ENCODE measurements at regions not wholly inside any gene's neighbourhood (a gene's known extent, or its start where the extent isn't known, plus 50 kb on each side); places are given as distances from the start of the nearest gene placed in this dataset.
"Not testable (repeated sequence)": the region's sequence is repeated elsewhere in the genome, so short reads cannot be mapped to it uniquely, and the experiment has no call there.

DNA sequence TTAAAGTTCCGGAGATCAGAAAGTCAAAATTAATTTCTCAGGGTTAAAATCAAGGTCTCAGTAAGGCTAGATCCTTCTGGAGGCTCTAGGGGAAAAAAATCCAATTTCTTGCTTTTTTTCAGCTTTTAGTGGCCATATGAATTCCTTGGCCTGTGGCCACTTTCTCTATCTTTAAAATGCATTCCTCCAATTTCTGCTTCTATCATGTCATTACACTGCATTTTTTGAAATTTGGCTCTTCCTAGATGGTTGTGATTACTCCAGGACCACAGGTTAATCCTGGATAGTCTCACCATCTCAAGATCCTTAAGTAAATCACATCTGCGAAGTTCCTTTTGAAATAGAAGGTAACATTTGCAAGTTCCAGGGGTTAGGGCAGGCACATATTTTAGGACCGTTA is 1294.9 kb upstream of the CITED2 start:
- no peak for DNase-seq (ENCODE audit: low spot score)

DNA sequence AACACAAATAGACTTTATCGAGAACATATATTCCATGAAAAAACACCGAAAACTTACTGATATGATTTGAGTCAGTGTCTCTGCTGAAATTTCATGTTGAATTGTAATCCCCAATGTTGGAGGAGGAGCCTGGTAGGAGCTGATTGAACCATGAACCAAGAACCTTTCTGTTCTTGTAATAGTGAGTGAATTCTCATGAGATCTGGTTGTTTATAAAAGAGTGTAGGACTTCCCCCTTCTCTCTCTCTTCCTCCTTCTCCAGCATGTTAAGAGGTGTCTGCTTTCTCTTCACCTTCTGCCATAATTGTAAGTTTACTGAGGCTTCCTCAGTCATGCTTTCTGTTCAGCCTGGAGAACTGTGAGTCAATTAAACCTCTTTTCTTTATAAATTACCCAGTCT is 1289.3 kb upstream of the CITED2 start:
- no peak for DNase-seq (ENCODE audit: low spot score)

DNA sequence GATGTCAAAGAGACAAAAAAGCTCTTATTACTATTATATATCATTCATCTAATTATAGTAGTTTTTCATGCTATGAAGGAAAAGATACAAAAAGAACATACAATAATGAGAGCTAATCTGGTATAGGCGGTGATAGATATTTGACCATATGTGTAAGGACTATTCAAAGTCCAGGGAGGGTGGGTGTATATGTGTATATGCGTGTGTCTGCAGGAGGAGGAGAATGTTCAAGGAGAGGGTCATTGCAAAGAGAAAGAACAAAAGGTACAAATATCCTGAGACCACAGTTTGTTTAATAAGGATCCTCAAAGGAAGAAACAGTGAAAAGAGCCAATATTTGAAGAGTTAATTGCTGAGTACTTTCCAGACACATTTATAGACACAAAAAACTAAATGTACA is 1288.6 kb upstream of the CITED2 start:
- DNase-seq (ENCODE audit: low spot score) = no peak

DNA sequence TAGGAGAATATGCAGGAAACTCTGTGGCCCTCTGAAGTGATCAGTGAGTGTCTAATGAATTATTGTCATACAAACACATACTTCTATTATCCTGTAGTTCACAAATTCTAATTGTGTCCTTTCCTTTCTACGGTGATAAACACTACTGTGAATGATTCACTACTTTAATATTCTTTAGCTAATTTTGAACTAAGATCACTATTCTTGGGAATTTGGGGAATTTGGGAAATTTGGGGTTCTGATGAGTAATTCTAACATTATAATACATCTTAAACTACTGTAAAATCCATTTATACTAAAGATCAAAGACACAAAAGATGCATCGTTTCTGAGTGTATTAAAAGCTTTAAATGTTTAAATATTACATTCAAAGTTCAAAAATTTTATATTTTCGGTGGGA is 1287.2 kb upstream of the CITED2 start:
- no peak for DNase-seq (ENCODE audit: low spot score)

DNA sequence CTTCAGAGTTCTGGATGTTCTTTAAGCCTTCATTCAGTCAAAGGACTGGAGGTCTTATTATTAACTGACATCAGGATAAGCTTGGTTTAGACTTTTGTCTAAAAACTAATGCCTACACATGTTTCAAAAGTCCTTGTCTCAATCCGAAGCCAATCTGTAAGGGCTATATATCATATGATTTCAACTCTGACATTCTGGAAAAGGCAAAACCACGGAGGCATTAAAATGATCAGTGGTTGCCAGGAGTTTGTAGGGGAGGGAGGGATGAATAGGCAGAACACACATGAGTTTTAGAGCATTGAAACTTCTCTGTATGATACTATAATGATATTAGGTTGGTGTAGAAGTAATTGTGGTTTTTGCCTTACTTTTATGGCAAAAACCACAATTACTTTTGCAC is 1285.8 kb upstream of the CITED2 start:
- DNase-seq (ENCODE audit: low spot score) = no peak

DNA sequence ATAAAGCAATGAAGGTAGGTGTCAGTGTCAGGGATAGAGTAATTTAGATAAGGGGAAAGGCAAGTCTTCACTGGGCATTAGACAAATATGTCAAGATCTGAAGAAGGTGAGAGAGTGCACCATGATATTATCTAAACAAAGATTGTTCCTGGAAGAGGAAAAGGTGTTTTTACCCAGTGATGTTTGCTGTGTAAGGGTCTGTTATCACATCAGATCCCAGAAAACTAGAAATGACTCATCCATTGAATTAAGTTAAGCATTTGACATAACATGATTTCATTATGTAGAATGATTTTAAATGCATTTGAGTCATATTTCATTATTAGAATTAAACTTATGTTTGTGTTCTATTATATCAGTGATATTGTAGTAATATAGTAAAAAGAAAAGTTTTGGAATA is 1279.5 kb upstream of the CITED2 start:
- DNase-seq (ENCODE audit: low spot score) = no peak

DNA sequence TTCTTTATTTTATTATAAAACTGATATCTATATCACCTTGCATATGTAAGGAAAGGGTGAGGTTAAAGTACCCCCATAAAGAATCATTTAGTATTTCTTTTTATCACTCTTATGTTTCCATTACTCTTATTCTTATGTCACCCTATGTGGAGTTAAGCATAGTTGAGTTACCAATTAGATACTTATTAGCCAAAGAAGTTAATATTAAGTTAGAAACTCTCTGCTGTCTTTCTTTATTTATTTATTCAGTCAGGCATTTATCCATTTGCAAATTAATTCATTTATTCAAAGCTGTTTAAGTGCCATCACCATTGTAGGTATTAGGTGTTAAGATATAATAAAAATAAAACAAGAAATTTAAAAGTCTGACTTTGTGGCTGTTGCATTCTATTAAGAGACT is 1279.1 kb upstream of the CITED2 start:
- no peak for DNase-seq (ENCODE audit: low spot score)

DNA sequence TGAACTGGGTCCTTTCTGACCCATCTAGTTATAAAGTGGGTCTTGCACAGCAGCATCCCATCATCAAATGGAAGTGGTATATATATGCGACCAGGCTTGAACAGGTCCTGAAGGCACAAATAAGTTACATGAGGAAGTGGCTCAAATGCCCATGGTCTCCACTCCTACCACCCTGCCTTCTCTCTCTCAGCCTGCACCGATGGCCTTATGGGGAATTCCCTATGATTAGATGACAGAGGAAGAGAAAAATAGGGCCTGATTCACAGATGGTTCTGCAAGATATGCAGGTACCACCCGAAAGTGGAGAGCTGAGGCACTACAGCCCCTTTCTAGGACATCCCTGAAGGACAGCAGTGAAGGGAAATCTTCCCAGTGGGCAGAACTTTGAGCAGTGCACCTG is 1275.1 kb upstream of the CITED2 start:
- not testable (repeated sequence) for DNase-seq (ENCODE audit: low spot score)

DNA sequence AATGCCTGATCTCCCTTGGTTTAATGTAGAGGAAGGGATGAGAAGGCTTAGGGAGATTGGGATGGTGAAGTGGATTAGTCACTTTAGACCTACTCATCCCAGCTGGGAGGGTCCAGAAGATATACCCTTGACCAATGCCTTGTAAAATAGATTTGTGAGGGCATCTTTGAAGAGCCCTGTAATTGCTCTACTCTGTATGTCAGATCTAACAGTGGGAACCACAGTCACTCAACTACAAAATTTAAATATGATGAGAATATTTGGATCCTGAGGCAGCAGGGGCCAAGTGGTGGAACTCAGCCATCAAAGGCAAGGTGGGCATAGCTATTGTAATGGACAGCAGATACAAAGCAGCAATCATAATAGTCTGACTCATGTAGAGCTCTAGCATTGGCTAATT is 1272.9 kb upstream of the CITED2 start:
- not testable (repeated sequence) for DNase-seq (ENCODE audit: low spot score)

DNA sequence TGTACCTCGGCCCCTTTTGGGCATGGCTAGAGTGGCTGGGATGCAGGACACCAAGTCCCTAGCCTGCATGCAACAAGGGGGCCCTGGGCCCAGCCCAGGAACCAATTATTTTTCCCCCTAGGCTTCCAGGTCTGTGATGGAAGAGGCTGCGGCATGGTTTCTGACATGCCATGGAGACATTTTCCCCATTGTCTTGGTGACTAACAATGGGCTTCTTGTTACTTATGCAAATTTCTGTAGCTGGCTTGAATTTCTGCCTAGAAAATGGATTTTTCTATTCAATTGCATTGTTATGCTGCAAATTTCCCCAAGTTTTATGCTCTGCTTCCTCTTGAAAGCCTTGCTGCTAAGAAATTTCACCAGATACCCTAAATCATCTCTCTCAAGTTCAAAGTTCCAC is 1269.6 kb upstream of the CITED2 start:
- no peak for DNase-seq (ENCODE audit: low spot score)

DNA sequence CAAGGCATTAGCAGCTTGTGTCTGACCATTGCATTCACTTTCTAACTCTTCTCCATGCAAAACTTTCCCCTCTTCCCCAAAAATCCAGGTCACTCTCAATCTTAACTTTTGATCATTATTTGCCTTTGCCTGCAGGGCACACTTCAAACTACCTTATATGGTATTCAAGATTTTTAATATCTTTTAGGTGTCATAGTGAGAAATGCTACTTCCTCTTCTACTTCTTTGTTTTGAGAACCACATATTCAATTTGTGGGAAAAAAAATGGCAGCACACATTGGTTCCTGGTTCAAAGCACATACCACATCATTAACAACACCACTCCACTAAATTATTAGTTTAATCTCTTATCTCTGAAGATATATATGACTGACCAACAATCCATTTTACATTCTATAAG is 1267.0 kb upstream of the CITED2 start:
- no peak for DNase-seq (ENCODE audit: low spot score)

DNA sequence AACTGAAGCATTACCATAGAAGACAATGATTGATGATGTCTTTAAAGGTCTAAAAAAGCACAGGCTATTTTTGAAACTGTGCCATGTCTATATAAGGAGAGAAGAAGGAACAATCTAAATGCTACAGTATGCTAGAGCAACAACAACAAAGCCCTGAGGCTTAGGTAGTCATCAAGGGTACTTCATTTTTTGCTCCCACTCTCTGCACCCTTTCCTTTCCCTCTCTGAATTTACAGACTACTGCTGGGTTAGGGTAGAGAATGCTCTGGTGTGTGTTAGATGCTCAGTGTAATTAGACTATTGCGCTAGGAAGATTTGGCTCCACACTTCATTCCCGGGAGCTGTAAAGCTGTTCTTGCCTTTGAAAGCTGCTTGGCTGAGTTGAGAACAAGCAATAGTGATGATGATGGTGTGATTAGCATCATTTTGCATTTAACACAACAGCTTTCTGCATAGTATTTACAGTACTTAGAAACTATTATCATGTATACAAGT is 1262.5 kb upstream of the CITED2 start:
- DNase-seq (ENCODE audit: low spot score) = no peak

DNA sequence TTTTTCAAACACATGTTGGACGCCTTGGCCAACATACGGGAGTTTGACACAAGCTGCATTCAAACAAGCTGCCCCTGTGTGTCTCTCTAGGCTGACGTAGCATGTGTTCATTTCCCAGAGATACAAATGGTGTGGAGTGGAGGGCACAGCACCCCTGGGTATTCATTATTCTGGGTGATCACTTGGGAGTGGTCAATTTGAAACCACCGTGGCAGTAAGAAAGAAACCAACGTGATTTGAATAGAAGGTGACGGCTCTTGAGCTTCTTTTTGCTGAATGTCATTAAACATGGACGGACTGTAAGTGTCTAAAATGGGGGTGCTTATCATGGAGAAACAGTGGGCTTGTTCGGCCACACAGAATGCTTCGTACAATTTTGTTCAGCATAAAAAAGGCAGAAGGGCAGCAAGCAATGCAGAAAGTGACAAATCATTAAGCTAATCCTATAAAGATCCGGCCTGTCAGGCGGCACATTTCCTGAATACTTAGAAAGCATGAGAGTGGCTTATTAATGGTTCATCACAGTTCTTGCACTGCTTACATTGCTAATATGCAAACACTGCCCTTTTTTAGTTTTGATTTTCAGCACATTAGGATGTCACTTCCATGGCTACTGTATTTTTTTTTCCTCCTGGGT is 1261.9 kb upstream of the CITED2 start:
- DNase-seq (ENCODE audit: low spot score) = no peak

DNA sequence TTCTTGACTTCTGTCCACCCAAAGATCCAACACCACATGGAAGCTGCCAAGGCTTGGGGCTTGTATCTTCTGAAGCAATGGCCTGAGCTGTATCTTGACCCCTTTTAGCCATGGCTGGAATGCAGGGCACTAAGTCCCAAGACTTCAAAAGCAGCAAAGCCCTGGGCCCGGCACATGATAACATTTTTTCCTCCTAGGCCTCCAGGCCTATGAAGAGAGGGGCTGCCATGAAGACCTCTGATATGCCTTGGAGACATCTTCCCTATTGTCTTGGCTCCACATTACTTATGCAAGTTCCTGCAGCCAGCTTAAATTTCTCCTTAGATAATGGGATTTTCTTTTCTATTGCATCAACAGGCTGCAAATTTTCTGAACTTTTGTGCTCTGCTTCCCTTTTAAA is 1252.6 kb upstream of the CITED2 start:
- DNase-seq (ENCODE audit: low spot score) = no peak

DNA sequence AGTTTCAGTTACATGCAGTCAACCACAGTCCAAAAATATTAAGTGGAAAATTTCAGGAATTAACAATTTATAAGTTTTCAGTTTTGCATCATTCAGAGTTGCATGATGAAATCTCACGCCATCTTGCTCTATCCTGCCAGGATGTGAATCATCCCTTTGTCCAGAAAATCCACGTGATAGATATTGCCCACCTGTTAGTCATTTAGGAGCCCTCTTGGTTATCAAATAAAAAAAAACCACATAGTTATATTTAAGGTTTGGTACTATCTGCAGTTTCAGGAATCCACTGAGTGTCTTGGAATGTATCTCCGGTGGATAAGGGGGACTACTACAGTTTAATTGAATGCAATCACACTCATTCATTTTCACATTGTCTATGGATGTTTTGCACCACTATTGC is 1249.0 kb upstream of the CITED2 start:
- DNase-seq (ENCODE audit: low spot score) = no peak

DNA sequence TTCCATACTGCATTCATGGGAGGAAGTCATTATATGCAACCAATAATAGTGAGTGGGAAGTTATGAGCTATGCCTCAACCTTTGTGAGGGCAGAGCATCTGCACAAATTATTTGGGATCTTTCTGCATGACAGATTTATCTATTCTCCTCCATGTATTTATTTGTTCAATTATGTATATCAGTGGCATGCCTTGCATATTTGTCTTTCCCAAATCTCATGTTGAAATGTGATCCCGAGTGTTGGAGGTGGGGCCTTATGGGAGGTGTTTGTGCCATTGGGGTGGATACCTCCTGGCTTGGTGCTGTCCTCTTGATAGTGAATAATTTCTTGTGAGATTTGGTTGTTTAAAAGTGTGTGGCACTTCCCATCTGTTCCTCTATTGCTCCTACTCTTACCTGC is 1246.0 kb upstream of the CITED2 start:
- no peak for DNase-seq (ENCODE audit: low spot score)

DNA sequence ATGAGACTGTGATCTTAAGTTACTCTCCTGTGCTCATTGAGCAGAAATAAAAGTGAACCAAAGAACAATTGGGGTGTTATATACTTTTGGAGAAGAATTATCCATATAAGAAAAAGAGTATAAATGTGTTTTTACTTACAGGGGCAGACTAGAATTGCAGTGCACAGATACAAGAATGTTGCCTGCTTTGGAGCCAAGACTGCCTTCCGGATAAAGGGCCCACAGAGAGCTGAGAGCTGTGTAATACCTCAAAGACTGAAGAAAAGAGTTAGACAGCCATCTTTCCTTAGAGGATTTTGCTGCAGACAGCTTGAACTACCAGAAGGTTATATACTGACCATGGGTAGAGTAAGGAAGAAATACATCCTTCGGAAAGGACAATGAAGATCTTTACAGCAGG is 1235.5 kb upstream of the CITED2 start:
- no peak for DNase-seq (ENCODE audit: low spot score)

DNA sequence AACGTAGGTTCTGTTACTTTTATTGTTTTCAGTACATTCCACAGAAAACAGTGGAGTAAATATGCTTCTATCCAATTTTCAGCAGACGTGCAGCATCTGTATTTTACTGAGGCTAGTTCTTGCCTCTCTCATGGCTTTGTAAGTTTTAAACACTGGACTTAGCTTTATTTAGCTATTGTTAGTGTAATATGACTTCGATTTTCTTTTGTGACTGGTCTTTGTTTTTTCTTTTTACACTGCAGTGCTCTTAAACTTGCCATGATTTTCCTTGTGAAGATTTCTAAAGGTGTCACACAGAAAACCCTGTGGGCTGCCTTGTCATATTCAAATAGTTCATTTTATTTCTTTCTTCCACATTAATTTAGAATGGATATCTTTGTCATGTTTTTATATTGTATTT is 1234.9 kb upstream of the CITED2 start:
- no peak for DNase-seq (ENCODE audit: low spot score)

DNA sequence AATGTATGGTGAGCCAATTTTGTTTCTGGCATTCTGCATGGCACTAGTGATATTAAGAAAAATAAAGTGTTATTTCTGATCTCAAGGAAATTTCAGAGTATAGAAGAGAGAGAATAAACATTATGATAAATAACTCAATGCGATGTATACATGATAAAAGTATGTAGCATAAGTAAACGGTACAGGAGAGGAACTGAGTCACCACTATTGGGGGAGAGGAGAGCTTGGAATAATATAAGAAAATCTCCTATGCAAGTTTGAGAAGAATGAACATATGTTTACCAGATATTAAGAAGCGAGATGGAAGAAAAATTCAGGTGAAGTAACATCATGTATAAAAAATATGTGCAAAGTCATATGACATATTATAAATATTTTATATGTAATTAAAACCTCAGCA is 1230.3 kb upstream of the CITED2 start:
- DNase-seq (ENCODE audit: low spot score) = no peak

DNA sequence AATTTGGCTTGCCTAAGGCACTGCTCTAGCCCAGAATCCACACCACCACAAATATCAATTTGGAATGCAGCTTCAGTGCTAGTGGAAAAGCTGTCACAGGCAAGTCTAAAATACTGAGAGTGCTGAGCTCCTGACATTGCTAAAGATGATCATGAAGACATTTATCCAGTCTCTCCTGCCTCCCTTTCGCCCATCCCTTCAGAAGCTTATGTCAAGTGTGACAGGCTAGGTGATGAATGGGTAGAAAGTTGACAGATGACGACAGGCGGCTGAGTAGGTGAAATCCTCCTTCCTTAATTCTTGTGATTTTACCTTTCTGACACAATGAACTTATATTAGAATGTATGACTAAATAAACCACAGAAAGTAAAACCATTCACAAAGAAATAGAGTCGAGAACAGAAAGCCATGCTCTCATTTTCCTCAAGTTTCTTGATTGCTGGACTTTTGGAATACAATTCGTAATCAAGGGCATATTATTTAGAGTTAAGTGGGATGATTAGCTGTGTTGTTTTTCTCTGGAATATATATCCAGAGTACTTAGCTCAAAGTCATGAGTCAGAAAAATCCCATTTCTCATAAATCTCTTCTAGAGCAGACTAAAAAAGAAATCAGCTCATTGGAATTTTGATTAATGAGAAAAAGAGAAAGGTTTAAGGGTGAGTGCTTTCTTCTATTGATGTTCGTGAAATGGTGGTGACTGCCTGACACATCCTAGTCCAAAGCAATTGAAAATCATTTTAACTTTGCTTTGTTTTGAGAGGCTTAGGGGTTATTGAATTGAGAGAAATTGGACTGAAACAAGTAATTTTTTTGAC is 1228.2 kb upstream of the CITED2 start:
- no peak for DNase-seq (ENCODE audit: low spot score)

DNA sequence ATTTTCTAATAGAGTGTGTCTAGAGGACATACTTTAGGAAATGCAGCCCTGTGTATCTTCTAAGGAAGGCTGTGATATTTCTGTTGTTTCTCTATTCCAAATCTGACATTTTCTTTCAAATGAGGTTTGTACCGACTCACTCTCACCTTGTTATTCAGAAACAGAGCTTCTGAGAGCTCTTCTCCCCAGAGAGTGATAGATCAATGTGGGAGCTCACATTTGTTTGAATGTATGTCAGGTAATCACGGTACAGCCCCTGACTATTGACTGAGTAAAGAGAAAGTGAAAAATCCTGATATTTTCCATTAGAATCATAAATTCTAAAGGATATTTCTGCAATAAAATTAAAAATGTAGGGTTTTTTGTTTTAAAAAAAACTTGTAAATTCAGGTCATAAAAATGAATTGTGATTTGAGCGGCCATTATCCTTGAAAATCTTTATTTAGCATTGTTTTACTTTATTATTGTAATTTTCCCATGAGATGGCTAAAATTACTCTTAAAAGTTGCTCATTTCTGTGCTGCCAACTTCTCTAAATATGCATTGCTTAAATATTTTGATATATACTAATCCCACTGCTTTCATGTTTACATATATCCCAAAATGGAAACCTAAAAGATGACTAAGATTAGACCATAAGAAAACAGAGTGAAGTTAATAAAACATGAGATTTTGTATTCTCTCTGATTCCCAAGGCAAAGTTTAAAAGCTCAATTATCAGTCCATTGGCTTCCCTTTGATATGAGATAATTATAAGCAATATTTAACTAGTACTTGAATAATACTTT is 1226.8 kb upstream of the CITED2 start:
- no peak for DNase-seq (ENCODE audit: low spot score)

DNA sequence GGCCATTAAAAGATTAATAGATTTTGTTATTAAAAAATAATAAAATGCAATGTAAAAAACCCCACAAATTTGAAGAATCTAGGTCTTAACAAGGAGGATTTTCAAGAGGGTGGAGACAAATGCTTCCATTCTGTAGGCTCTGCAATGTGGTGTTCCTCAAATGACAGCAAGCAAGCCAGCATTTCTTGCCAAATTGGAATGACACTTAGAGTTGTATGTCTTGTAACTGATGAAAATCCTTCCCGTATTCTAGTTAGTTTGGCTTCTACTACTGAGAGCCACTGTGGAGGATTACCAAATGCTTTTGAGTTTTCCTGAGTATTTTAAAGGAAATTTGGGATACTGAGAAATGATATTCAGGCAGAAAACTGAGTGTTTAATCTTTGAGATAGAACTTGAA is 1225.5 kb upstream of the CITED2 start:
- no peak for DNase-seq (ENCODE audit: low spot score)

DNA sequence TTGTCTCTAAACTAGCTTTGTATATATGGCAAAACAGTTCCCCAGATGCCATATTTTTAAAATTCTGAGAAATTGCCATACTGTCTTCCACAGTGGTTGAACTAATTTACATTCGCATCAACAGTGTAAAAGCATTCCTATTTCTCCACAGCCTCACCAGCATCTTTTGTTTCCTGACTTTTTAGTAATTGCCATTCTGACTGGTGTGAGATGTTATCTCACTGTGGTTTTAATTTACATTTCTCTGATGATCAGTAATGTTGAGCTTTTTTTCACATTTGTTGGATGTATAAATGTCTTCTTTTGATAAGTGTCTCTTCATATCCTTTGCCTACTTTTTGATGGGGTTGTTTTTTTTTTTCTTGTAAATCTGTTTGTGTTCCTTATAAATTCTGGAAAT is 1222.7 kb upstream of the CITED2 start:
- no peak for DNase-seq (ENCODE audit: low spot score)

Measured in CD4-positive, alpha-beta T cell treated with Interleukin-2 at 100 ng/mL for 4 hours (primary cell).